Amniotic stem cell (primary cell): ENCODE measurements at regions not wholly inside any gene's neighbourhood (a gene's known extent, or its start where the extent isn't known, plus 50 kb on each side); places are given as distances from the start of the nearest gene placed in this dataset.

ENCODE experiments used
- DNase-seq: peaks from one replicate; lab custom pipeline; 2025; lab: John Stamatoyannopoulos, UW

DNA sequence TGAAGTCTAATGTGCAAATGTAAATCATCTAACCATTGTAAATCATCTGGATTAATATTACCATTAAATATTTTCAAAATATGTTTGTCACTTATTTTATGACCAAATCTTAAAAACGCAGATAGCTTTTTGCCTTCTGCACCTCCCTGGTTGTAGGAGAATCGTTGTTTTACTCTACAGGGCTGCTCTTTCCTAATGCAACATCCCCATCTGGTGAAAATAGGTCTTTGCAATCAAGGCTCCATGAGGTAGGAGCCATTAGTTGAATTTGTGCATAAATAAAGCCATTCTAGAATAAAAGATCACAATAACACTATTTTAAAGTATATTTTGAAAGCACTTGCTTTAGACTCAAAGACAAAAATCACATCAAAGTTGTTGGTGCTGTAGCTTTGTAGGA lies 535.6 kb upstream of the AGTR1 start:
- no peak for DNase-seq

DNA sequence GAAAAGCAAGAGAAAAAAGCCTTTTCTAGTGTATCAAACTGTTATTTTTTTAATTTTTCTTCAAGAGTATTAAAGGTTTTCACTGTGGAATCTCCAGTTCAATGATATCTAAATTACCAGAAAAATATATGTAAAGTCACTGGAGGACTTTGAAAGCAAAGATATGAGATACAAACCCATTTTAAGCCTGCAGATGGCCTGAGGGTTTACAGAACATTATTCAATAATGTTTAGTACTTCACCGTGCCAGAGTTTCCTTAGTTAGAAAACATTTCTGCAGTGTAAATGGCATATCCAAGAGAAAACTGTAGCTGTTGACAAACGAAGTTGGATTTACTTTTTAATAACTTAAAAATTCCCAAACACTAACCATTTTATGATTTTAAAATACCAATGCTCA lies 529.4 kb upstream of the AGTR1 start:
- no peak for DNase-seq

DNA sequence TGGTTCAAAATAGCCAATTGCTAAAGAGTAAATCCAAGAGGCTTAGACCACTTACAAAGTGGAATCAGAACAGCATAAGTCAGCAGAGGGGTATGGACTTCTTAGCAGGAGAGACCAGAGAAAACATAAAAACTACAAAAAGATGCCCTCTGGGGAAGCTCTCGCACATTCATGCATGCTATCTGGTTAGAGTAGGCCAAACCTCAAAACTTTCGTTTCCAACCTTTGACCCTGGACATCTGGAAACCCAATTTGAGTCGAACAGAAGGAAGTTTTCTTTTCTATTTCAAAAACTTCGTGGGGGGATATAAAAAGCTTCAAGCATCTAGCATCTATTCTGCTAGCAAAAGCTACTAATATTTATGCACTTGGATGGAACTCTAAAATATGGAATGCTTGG lies 523.9 kb upstream of the AGTR1 start:
- no peak for DNase-seq

DNA sequence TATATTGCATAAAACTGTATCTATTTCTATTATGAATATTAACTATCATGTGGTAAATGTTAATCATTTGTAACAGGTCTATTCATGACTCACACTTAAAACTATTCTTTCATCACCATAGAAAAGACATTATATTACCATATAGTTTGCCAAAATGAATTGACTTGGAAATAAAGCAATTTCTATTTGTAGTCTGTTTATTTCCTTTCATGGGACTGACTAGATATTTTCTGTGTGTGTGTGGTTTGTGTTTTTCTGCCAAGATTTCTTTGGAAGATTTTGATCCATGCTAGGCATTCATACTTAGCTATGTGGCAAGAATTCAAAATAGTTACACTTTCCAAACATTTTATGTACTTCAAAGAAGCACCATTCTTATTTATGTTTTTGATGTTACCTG lies 522.5 kb upstream of the AGTR1 start:
- no peak for DNase-seq

DNA sequence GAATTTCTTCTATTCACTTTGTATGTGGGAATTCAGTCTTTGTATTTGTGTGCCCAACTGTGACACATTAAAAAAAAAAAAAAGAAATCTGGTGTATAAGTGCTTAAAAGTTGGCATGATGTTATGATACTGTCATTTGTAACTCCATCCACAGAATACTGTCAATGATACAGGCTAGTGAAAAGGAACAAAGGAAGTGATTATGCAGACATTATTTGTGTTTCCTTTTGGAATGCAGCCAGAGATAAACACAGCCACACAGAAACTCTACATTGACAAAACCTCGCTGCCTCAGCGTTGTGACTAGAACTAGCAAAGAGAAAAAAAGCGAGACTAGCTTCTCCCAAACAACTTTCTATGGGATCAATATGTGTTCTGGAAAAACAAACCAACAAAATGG lies 519.2 kb upstream of the AGTR1 start:
- DNase-seq: no peak

DNA sequence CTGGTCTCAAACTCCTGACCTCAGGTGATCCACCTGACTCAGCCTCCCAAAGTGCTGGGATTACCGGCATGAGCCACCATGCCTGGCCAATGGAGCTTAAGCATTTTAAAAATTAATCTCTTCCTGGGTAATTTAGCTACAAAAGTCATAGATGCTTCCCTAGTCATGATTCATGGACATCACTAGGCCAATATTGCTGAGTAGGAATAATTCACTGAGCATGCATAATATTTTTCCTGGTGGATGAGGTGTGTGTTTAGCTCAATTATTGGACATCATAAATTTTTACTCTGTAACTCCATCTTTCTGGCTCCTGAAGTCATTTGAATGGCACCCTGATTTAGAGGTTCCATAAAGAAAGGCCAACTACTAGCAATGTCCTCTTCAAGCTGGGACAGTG lies 512.9 kb upstream of the AGTR1 start:
- DNase-seq: no peak

DNA sequence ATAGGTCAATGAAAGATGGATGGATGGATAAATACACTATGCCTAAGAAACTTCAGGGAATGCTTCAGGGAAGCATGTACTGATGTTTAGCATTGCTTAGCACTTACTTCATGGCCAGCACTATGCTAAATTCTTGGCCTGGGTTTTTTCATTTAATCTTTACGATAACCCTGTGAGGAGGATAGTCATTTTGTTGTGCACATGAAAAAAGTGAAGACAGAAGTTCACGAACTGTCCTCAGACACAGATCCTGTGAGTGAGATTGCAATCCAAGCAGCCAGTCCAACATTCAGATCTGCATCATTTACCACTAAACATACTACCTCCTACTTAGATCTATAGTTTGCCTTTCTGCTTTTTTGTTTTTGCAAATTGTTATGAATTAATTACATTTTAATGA lies 510.8 kb upstream of the AGTR1 start:
- no peak for DNase-seq

DNA sequence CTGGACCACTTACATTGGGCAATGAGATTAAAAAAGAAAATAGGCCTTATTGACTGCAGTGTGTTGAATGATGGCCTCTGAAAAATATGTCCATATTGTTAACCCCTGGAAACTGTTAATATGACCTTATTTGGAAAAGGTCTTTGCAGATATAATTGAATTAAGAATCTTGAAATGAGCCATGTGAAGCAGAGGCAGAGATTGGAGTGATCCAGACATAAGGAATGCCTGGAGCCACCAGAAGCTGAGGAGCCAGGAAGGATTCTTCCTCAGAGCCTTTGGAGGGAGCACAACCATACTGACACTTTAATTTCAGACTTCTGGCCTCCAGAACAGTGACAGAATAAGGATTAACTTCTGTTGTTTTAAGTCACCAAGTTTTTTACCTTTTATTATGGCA lies 510.4 kb upstream of the AGTR1 start:
- no peak for DNase-seq

DNA sequence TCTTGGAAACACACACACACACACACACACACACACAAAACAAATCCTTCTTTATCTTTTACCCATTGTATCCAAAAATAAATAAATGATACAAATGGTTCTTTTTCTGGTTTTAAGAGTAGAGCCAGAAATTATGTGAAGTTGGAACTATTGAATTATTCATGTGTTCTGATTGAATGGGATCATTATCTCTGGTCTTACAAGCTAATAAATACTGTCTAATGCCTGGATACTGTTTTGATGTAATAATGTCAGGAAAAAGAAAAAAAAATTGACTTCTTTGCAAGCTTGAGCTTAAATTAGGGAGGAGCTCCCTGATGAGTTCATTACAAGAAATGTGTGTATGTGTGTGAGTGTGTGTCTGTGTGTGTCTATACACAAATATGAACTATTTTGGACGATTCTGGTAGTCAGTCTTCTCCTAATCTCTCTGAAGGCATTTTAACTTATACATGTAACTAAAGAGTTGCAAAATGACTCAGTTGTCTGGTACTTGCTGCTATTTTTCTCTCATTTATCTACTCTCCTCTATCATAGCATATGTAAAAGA lies 507.2 kb upstream of the AGTR1 start:
- no peak for DNase-seq

DNA sequence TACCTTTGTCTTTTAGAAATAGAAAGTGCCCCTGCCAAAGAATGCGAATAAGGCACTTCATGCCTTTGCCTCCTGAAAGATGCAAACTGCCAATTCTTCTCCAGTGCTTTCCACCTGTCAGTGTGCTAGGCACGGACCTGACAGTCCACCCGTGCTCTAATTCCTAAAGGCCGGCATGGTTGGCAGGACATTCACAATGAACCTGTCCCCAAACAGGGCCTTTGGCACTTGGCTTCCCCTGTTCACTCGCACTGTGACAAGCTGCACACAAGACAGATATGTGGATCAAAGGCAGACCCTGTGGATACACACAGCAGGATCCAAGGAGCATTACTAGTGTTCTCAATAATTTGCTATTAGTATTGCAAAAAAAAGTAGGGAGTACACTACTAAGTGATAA lies 505.7 kb upstream of the AGTR1 start:
- DNase-seq: no peak

DNA sequence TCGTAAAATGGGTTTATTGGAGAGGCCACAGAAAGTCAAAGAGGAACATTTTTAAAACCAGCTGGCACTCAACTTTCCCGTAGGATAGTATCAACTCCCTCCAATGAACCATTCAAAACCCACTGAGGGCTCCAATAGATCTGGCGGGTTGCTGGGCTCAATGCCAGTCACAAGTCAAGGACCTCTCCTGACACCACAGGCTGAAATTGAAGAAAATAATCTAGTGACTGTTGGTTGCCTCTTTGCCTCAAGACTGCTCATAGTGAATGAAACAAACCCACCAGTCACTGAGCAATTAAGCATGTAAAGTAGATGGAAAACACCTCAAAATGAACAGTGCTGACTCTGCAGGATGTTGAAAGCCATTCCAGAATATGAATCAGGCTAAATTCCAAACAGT lies 500.6 kb upstream of the AGTR1 start:
- DNase-seq: no peak

DNA sequence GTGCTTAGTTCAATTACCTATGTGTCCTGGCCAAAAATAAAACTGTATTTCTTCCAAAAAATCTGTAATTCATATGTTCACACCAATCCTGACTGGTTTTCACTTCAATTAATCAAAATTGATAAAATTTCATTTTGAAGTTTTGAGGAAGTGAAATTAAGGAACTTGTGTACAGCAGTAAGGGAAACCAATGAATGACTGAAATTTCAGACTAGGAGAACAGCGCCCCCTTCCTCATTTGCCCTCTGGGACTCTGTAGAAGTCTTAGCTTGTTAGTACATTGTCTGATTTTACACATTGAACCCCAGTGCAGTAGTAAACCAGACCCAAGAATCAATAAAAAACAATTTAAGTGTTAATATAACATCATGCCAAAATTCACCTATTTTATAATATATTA lies 495.3 kb upstream of the AGTR1 start:
- no peak for DNase-seq

DNA sequence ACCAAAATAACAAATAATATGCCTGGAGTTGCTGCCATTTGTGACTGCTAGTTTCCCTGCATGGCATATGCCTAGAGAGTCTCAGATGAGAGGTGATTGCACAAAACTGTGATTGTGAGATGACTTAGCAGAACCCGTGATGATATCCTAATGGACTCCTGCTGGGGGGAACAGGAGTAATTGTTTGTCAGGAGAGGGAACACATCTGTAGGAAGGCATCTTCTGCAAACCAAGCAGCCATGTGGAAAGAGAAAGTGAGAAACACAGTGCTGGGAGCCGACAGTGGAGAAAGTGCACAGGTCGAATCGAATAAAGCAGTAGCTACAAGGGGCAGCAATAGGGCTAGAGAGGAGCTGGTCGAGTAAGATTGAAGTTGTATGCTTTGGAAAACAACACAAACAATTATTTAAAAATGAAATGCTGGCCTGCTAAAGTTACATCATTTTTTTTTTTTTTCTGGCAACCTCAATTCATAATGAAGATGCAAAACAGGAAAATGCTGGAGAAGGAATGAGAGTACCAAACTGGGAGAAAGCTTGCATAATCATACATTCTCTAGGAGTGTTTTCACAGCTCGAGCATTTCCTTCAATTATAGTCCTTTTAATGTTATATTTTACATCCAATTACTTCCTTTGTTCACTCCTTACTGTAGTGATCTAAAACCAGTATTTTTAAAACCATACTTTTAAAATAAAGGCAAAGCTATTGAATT lies 494.2 kb upstream of the AGTR1 start:
- no peak for DNase-seq

DNA sequence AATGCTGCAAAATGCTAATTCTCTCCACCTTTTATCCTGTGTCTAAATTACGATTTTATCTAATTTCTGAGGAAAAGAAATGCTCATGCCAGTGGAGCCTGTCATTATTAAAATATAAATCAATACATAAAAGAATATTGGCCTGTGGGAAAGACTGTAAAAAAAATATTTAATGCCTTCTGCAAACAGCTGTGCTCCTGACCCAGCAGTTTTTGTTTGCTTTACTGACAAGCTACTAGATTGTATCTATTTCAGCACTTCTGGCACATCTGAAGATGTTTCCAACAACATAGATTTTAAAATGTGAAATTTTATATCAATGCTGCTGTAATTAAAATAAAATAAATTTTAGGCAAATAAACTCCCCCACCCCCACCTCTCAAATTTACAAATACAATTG lies 493.6 kb upstream of the AGTR1 start:
- DNase-seq: no peak

DNA sequence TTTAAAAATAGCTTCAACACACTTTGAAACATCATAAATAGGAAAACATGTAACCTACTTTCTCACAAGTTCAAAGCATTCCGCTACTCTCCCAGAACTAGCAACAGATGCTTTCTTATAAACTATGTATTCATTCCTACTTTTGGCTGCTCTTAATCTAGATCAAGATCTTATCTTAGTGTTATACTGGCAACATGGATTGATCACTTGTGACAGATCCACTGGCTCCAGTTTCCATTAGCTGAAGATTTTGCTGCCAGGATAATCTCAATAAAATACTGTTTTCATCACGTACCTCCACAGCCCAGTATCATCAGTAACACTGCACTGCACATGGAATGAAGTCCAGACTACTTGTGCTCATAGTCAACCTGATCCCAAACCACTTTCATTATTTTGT lies 491.7 kb upstream of the AGTR1 start:
- no peak for DNase-seq

DNA sequence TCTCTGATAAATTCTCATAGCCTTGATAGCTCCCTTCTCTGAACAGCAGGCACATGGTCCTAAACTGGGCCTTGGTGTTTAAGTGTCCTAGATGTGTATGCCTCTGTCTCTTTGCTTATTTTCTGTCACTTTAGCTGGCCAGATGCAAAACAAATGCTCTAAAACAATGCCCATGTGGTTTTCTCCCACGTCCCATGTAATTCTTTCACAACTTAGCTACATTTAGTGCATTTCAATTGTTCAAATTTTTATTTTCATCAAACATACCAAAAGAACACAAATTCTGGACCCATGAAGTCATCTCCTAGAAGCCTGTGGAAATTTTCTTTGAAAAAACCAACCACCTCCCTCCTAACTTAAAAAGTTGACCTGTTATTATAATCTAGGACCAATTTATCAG lies 491.3 kb upstream of the AGTR1 start:
- no peak for DNase-seq

DNA sequence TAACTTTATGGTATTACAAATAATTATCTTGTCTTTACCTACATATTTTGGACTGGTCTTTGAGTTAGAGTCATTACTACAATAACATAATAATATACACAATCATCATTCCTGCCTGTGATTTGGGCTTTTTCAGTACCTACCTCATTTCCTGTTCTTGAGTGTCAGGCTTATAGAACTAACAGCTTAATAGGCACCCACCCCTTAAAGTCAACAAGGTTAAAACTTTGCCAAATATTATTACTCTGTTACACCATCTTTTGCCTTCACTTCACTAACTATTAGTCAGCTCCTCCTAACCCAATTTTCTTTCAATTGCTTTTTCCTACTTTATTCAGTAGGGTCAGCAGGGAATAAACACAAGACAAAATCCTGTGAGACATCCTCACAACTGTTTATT lies 488.7 kb upstream of the AGTR1 start:
- no peak for DNase-seq

DNA sequence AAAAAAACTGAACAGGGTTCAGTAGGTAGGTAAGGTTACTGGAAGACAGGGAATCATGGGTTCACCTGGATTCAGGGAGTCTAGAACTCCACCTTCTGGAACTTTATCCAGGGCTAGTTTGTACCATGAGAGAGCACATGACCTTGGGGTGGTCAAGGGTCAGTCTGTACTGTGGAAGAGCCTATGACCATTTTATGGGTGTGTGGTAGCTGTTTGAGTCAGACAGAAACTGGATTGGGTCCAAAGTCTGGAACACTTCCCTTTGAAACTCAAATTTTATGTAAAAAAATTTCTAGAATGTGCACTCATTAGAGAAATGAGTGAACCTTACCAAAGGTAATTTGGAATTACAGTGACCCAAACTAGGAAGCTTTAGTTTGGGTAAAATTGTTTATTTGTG lies 486.0 kb upstream of the AGTR1 start:
- DNase-seq: no peak

DNA sequence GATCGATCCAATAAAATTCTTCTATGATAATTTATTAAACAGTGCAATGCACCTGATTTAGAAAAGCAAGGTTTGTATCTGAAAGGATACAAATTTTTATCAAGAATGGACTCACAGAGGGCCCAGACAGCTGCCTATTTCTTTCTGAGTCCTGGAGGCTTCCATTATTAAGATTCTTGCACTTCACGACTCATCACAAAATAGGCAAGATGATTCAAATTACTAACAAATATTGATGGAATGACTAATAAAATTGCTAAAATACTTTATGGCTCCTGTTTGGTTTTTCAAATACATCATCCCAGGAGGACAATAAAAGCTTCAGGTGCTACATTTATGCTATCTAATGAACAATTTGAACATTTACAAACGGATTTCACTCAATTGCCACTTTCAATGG lies 483.0 kb upstream of the AGTR1 start:
- DNase-seq: no peak

DNA sequence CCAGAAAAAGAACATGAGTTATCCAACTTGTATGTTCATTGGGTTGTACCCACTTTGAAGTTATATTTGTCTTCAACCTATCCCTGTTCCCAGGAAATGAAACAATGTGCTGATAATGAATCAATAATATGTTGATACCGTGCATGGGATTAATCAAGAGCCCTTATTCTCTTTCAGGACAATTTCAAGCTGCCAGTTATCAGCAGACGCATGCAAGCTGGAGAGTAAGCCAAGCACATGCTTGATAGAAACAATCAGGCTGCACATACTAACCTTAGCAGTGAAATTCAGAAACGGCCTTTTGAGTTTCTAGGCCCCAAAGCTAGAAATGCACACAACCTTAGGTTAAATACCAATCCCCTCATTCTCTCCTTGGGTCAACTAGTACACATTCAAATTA lies 480.4 kb upstream of the AGTR1 start:
- DNase-seq: no peak

DNA sequence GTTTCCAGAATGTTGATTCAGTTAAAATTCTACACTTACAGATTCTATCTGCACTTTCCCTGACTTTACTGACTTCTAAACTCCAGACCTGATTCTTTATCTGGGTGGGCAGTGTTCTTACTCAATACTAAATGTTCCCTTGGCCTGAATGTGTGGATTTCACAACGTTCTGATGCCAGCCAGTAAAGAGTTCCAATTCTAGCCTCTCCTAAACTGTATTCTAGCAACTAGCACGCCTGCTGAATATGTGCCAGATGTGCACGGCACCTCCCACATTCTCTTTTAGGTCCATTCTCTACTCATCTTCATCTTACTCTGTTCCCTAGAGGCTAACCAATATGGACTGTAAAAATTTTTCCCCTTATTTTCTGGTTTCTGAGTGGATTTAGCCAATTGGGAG lies 479.5 kb upstream of the AGTR1 start:
- DNase-seq: no peak

DNA sequence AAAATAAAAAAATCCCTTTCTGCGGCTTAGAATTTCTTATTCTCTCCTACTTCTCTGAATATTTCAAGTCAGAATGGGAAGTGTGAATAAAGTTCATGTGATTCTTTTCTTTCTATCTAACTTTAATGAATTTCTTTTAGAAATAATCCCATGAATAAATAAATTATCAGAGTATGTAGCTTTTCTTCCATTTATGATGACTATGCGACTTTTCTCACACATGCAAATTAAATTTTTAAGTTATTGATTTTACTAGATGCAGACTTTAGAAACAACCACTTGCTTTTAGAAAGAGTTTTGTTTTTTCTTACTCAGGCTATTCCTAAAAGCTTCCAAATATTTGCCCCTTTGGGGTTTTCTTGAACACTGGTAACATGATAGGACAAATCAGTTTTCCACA lies 477.7 kb upstream of the AGTR1 start:
- no peak for DNase-seq

DNA sequence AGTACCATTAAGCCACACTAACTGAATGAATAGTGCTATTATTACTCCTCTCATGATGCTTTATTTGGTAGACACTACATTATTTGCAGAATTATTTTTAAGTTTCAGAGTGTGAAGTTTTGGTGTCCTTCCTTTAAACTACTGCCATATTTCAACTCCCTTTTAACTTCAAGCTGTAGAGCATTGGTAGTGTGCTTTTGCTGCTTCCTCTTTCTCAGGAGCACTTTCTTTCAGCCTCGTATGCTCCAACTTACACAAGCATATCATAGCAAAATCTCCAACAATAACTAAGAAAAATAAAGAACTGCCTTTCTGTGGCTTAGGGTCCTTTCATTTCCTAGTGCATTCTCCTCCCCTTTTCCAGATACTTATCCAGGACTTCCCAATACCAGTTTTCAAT lies 476.4 kb upstream of the AGTR1 start:
- DNase-seq: no peak

DNA sequence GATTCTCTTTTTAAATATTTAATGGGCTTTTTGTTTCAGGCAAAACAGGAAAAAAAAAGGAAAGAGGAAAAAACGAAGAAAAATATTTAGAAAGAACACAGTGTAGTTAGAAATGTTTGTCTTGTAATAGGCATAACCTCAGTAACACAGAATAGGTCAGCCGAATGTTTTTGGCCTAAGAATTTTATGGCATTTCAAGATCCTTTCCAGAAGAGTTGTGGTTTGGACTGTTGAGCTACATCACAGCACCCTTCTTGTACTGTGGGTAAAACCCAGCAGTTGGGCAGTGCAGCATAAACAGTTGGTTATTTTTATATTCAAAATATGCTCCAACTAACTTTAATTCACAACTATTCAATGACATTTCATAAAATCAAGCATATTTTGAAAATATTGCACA lies 474.4 kb upstream of the AGTR1 start:
- DNase-seq: no peak

DNA sequence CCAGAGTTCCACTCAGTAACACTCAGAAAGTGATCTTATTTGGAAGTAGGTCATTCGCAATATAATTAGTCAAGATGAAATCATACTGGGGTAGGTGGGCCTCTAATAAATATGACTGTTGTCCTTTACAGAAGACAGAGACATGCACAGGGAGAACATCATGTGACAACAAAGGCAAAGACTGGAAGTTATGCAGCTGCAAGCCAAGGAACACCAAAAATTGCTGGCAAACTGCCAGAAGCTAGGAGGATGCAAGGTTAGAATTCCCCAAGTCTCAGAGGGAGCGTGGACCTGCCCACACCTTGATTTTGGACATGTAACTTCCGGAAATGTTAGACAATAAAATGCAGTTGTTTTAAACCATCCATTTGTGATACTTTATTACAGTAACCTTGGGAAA lies 471.5 kb upstream of the AGTR1 start:
- no peak for DNase-seq
